Esophagus squamous epithelium (tissue), 4 donors: ENCODE measurements at regions not wholly inside any gene's neighbourhood (a gene's known extent, or its start where the extent isn't known, plus 50 kb on each side); places are given as distances from the start of the nearest gene placed in this dataset.

Source experiments
- CTCF ChIP-seq, 6 experiments: fragments of 450-650 bp in 4 of 6; fragments of 200-600 bp in 2 of 6; sonication (generic) in 2 of 6; IDR thresholded peaks; one replicate each; pipeline ENCODE4 v1.5.1; 2016 to 2019; ENCODE audit warnings: antibody characterized with exemption in 6 of 6, mild to moderate bottlenecking in 4 of 6, moderate library complexity in 4 of 6
- POLR2A ChIP-seq, 4 donors: fragments of 450-650 bp; IDR thresholded peaks; one replicate each; pipeline ENCODE4 v1.6.1; 2017; ENCODE audit warnings: antibody characterized with exemption in 4 of 4, mild to moderate bottlenecking in 4 of 4, moderate library complexity in 3 of 4

- TF ChIP-seq CTCF (IDR thresholded peaks at IDR 0.05), result no peak
- TF ChIP-seq POLR2A (IDR thresholded peaks at IDR 0.05), result no peak
Measured at GRCh38 chr12:94862421-94862820, 141.1 kb downstream of the NDUFA12 start.
